ENCODE measurements at regions not wholly inside any gene's neighbourhood (a gene's known extent, or its start where the extent isn't known, plus 50 kb on each side); places are given as distances from the start of the nearest gene placed in this dataset.

- TF ChIP-seq ZFP30 (CRISPR knock-in tag; IDR thresholded peaks at IDR 0.05) (no peak), POU6F1 (CRISPR knock-in tag; IDR thresholded peaks at IDR 0.05; ENCODE audit: borderline replicate concordance, low read depth) (no peak), ZNF70 (CRISPR knock-in tag; IDR thresholded peaks at IDR 0.05) (no peak), ESRRG (CRISPR knock-in tag; IDR thresholded peaks at IDR 0.05) (no peak), OSR1 (CRISPR knock-in tag; IDR thresholded peaks at IDR 0.05) (no peak), PATZ1 (CRISPR knock-in tag; IDR thresholded peaks at IDR 0.05; ENCODE audit: borderline replicate concordance) (no peak), RARB (CRISPR knock-in tag; IDR thresholded peaks at IDR 0.05) (no peak), SNAI2 (CRISPR knock-in tag; IDR thresholded peaks at IDR 0.05) (no peak)
Measured at GRCh38 chr20:11101243-11101642, 427.4 kb upstream of the JAG1 start.
